WTC11 (cell line): ENCODE measurements at regions not wholly inside any gene's neighbourhood (a gene's known extent, or its start where the extent isn't known, plus 50 kb on each side); places are given as distances from the start of the nearest gene placed in this dataset.

Source experiments
- FOXP1 ChIP-seq: sonication (generic); formaldehyde crosslinking; IDR thresholded peaks from 2 replicates; pipeline ENCODE4 v1.8.0; 2022; ENCODE audit warnings: missing genetic modification reagents, mild to moderate bottlenecking, moderate library complexity, borderline replicate concordance
- TF ChIP-seq, protein P1 (sequence below): sonication (generic); formaldehyde crosslinking; IDR thresholded peaks from 2 replicates; pipeline ENCODE4 v1.8.1; 2023; ENCODE audit warnings: mild to moderate bottlenecking, missing genetic modification reagents, moderate library complexity
- TF ChIP-seq, protein P2 (sequence below): sonication (generic); formaldehyde crosslinking; IDR thresholded peaks from 2 replicates; pipeline ENCODE4 v1.8.0; 2022; ENCODE audit warnings: mild to moderate bottlenecking, missing genetic modification reagents
- TF ChIP-seq, protein P3 (sequence below): sonication (generic); formaldehyde crosslinking; IDR thresholded peaks from 2 replicates; pipeline ENCODE4 v1.8.0; 2022; ENCODE audit warnings: mild to moderate bottlenecking, missing genetic modification reagents

DNA sequence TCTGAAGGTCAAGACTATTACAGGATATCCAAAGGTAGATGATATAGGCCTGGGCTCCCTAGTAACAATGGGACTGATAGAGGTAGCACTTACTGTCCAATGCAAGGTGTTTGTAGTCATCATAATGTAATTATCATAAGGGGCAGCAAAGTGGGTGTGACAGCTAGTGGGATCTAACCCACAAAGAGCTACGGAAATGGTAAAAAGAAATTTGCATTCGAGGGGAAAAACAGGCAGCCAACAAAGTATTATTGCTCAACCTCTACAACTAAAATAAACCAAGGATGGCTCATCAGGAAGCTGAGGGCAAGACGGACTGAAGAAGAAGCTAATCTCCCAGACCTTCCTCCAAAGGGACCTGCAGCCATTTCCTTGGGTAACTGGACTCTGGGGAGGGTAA is 211.0 kb downstream of the WDR11 start:
- TF ChIP-seq, protein P1, sequence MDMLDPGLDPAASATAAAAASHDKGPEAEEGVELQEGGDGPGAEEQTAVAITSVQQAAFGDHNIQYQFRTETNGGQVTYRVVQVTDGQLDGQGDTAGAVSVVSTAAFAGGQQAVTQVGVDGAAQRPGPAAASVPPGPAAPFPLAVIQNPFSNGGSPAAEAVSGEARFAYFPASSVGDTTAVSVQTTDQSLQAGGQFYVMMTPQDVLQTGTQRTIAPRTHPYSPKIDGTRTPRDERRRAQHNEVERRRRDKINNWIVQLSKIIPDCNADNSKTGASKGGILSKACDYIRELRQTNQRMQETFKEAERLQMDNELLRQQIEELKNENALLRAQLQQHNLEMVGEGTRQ = no peak
- TF ChIP-seq, protein P2, sequence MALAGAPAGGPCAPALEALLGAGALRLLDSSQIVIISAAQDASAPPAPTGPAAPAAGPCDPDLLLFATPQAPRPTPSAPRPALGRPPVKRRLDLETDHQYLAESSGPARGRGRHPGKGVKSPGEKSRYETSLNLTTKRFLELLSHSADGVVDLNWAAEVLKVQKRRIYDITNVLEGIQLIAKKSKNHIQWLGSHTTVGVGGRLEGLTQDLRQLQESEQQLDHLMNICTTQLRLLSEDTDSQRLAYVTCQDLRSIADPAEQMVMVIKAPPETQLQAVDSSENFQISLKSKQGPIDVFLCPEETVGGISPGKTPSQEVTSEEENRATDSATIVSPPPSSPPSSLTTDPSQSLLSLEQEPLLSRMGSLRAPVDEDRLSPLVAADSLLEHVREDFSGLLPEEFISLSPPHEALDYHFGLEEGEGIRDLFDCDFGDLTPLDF (CRISPR knock-in tag) = no peak
- TF ChIP-seq, protein P3, sequence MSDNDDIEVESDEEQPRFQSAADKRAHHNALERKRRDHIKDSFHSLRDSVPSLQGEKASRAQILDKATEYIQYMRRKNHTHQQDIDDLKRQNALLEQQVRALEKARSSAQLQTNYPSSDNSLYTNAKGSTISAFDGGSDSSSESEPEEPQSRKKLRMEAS (CRISPR knock-in tag) = no peak
- TF ChIP-seq FOXP1 (CRISPR knock-in tag) = no peak
